ENCODE measurements at regions not wholly inside any gene's neighbourhood (a gene's known extent, or its start where the extent isn't known, plus 50 kb on each side); places are given as distances from the start of the nearest gene placed in this dataset.

DNA sequence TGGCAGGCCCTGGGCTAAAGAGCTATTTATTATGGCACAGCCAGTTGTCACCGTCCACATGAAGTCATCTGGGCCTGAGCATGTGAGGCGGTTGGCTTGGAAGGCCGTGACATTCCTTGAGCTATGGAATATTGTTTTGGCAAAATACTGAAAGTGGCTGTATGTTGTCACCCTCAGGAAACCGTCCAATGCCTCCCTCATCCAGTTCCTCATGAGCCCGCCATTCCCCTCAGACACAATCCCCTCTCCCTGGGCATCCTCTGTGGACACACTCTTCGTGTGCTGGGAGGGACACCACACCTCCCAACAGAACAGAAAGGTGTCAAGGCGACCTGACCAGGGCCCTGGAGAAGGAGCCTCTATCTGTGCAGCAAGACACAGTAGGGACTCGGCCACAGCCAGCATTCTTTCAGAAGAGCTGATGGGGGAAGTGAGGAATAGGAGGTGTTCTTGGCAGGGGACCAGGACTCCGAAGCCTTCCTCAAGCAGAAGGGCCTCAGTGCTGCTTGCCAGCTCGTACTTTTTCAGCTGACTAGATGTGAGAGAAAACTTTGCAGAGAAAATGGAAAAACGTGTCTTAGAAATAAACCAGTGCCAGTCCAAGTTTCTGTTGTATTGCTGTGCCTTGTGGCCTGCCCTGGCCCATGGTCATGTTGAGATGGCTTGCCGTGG lies 120.5 kb downstream of the SOD2 start:
- TF ChIP-seq, protein P1, sequence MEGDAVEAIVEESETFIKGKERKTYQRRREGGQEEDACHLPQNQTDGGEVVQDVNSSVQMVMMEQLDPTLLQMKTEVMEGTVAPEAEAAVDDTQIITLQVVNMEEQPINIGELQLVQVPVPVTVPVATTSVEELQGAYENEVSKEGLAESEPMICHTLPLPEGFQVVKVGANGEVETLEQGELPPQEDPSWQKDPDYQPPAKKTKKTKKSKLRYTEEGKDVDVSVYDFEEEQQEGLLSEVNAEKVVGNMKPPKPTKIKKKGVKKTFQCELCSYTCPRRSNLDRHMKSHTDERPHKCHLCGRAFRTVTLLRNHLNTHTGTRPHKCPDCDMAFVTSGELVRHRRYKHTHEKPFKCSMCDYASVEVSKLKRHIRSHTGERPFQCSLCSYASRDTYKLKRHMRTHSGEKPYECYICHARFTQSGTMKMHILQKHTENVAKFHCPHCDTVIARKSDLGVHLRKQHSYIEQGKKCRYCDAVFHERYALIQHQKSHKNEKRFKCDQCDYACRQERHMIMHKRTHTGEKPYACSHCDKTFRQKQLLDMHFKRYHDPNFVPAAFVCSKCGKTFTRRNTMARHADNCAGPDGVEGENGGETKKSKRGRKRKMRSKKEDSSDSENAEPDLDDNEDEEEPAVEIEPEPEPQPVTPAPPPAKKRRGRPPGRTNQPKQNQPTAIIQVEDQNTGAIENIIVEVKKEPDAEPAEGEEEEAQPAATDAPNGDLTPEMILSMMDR (optimal IDR thresholded peaks at IDR 0.05 in 1 of 3, IDR thresholded peaks at IDR 0.05 in 1 of 3, conservative IDR thresholded peaks at IDR 0.05 in 1 of 3; ENCODE audit: extremely low read depth in 1 of 3, insufficient read depth in 2 of 3, low read length in 3 of 3) = no peak
- no peak for TF ChIP-seq EZH2 (IDR thresholded peaks at IDR 0.05; ENCODE audit: low read length)

Data from keratinocyte (primary cell).